Endothelial cell of umbilical vein (primary cell): ENCODE measurements at regions not wholly inside any gene's neighbourhood (a gene's known extent, or its start where the extent isn't known, plus 50 kb on each side); places are given as distances from the start of the nearest gene placed in this dataset.

Source experiments
- EZH2 ChIP-seq: IDR thresholded peaks from 2 replicates; pipeline ENCODE4 v1.6.1; 2012; ENCODE audit warnings: borderline replicate concordance, low read depth, mild to moderate bottlenecking, moderate library complexity, low read length, inconsistent platforms; ENCODE audit not compliant: severe bottlenecking
- POLR2A ChIP-seq: IDR thresholded peaks from 2 replicates; pipeline ENCODE4 v1.6.1; 2012; ENCODE audit warnings: low read depth, mild to moderate bottlenecking, control low read depth, low read length
- TF ChIP-seq, protein P1 (sequence below), 2 donors: IDR thresholded peaks; 1 replicate in 1 of 2; 2 replicates in 1 of 2; pipeline ENCODE4 v1.5.1; 2011; ENCODE audit warnings: low read length in 2 of 2, mild to moderate bottlenecking in 2 of 2, moderate library complexity in 2 of 2, control low read depth in 1 of 2, inconsistent platforms in 1 of 2, low read depth in 1 of 2; ENCODE audit not compliant: insufficient read depth in 1 of 2; ENCODE audit errors: extremely low read depth in 1 of 2

DNA sequence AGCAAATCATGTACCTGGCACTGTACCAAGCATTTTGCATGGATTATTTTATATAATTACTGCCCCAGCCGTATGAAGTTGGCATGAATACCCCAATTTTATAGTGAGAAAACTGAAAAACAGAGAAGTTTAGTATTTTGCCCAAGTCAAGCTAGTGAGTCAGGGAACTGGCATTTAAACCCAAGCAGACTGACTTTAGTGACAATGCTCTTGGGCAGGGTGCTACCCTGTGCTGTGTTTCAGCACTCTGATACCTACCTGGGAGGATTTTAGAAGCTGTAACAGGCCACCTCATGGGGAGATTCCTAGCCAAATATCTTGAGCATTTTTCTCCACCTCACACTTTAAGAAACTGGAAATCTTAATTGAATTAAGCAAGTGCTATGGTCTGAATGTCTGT lies 98.1 kb upstream of the MAX start:
- TF ChIP-seq EZH2 (no peak), POLR2A (no peak)
- TF ChIP-seq, protein P1, sequence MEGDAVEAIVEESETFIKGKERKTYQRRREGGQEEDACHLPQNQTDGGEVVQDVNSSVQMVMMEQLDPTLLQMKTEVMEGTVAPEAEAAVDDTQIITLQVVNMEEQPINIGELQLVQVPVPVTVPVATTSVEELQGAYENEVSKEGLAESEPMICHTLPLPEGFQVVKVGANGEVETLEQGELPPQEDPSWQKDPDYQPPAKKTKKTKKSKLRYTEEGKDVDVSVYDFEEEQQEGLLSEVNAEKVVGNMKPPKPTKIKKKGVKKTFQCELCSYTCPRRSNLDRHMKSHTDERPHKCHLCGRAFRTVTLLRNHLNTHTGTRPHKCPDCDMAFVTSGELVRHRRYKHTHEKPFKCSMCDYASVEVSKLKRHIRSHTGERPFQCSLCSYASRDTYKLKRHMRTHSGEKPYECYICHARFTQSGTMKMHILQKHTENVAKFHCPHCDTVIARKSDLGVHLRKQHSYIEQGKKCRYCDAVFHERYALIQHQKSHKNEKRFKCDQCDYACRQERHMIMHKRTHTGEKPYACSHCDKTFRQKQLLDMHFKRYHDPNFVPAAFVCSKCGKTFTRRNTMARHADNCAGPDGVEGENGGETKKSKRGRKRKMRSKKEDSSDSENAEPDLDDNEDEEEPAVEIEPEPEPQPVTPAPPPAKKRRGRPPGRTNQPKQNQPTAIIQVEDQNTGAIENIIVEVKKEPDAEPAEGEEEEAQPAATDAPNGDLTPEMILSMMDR (IDR thresholded peaks at IDR 0.05; ENCODE audit: extremely low read depth in 1 of 2, insufficient read depth in 1 of 2, low read depth in 1 of 2, low read length in 2 of 2) = no peak
